ENCODE measurements at regions not wholly inside any gene's neighbourhood (a gene's known extent, or its start where the extent isn't known, plus 50 kb on each side); places are given as distances from the start of the nearest gene placed in this dataset.

- TF ChIP-seq FOSL1 (IDR thresholded peaks at IDR 0.05; ENCODE audit: low read depth), result no peak
- TF ChIP-seq, protein P1, sequence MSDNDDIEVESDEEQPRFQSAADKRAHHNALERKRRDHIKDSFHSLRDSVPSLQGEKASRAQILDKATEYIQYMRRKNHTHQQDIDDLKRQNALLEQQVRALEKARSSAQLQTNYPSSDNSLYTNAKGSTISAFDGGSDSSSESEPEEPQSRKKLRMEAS (IDR thresholded peaks at IDR 0.05), result no peak
- no peak for TF ChIP-seq CTCF (IDR thresholded peaks at IDR 0.05 in 2 of 3, conservative IDR thresholded peaks at IDR 0.05 in 1 of 3; ENCODE audit: borderline replicate concordance in 1 of 3, insufficient read depth in 1 of 3, low read depth in 2 of 3, low read length in 2 of 3)
- no peak for TF ChIP-seq ZNF274 (IDR thresholded peaks at IDR 0.05; ENCODE audit: low read depth, low read length)
- TF ChIP-seq, protein P2, sequence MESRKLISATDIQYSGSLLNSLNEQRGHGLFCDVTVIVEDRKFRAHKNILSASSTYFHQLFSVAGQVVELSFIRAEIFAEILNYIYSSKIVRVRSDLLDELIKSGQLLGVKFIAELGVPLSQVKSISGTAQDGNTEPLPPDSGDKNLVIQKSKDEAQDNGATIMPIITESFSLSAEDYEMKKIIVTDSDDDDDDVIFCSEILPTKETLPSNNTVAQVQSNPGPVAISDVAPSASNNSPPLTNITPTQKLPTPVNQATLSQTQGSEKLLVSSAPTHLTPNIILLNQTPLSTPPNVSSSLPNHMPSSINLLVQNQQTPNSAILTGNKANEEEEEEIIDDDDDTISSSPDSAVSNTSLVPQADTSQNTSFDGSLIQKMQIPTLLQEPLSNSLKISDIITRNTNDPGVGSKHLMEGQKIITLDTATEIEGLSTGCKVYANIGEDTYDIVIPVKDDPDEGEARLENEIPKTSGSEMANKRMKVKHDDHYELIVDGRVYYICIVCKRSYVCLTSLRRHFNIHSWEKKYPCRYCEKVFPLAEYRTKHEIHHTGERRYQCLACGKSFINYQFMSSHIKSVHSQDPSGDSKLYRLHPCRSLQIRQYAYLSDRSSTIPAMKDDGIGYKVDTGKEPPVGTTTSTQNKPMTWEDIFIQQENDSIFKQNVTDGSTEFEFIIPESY (IDR thresholded peaks at IDR 0.05; ENCODE audit: extremely low read depth, insufficient replicate concordance, low read length), result no peak
- TF ChIP-seq CEBPB (IDR thresholded peaks at IDR 0.05; ENCODE audit: low read depth), result no peak
- TF ChIP-seq EZH2 (IDR thresholded peaks at IDR 0.05), result no peak
- no peak for TF ChIP-seq YY1 (IDR thresholded peaks at IDR 0.05; ENCODE audit: extremely low read depth, insufficient replicate concordance, low read depth, low read length)
Measured at GRCh38 chr2:105610576-105611332, 134.0 kb upstream of the NCK2 start.

Measured in HCT116 (cell line).